Ovary (tissue), 3 donors: ENCODE measurements at regions not wholly inside any gene's neighbourhood (a gene's known extent, or its start where the extent isn't known, plus 50 kb on each side); places are given as distances from the start of the nearest gene placed in this dataset.

ENCODE experiments used
- CTCF ChIP-seq, 3 donors: fragments of 450-650 bp in 2 of 3; fragments of 200-600 bp in 1 of 3; IDR thresholded peaks; one replicate each; pipeline versions ENCODE4 v1.5.1 to v1.8.0; 2016 to 2022; ENCODE audit warnings: antibody characterized with exemption in 3 of 3, mild to moderate bottlenecking in 1 of 3
- EP300 ChIP-seq: sonication (generic); formaldehyde crosslinking; IDR thresholded peaks from one replicate; pipeline ENCODE4 v1.6.1; 2017; ENCODE audit warnings: antibody characterized with exemption
- POLR2A ChIP-seq: fragments of 450-650 bp; IDR thresholded peaks from one replicate; pipeline ENCODE4 v1.6.1; 2017; ENCODE audit warnings: antibody characterized with exemption, mild to moderate bottlenecking, moderate library complexity
- donor health status: DM: no; HTN: no; CAD: no.

DNA sequence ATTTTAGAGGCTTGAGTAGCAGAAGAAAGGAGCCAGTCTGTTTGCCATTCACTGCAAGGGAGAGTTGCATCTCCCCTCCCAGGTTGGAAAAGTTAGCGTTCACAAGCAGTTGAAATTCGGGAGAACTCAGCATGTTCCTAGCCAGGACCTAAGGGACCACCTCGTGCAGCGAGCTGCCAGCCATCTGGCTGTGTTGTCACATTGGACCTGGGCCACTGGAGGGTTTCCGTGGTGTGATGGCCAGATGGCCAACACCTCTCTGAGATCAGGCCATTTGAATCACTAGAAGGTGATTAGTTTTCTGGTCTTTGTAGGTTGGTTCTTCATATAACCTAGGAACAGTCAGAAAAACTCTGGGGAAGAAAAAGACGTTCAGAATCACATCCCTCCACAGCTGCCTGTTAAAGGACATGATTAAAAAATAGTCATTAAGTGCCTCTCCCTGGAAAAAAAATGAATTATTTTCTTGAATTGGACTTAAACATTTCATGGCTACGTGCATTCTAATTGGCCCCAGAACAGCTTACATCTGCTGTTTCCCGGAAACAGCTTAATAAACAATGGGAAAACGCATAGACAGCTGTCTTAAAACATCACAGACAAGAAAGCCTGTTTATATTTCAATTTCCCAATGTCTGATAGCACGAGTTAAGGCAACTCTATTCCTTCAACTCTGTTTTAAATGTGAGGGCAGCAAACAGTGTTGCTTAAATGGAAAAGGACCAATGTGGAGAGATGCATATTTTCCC lies 303.9 kb downstream of the TENT4A start:
- TF ChIP-seq CTCF (IDR thresholded peaks at IDR 0.05) (no peak), EP300 (no peak), POLR2A (no peak)
